Esophagus muscularis mucosa (tissue), 3 donors: ENCODE measurements at regions not wholly inside any gene's neighbourhood (a gene's known extent, or its start where the extent isn't known, plus 50 kb on each side); places are given as distances from the start of the nearest gene placed in this dataset.

Experiments
- POLR2A ChIP-seq: fragments of 450-650 bp; IDR thresholded peaks from one replicate; pipeline ENCODE4 v1.6.1; 2017; ENCODE audit warnings: antibody characterized with exemption, moderate library complexity, mild to moderate bottlenecking, low read depth
- TF ChIP-seq, protein P1 (sequence below), 3 experiments: fragments of 200-600 bp in 2 of 3; fragments of 450-650 bp in 1 of 3; sonication (generic) in 2 of 3; IDR thresholded peaks; one replicate each; pipeline ENCODE4 v1.5.1; 2017 to 2019; ENCODE audit warnings: antibody characterized with exemption in 3 of 3, mild to moderate bottlenecking in 2 of 3, moderate library complexity in 1 of 3

DNA sequence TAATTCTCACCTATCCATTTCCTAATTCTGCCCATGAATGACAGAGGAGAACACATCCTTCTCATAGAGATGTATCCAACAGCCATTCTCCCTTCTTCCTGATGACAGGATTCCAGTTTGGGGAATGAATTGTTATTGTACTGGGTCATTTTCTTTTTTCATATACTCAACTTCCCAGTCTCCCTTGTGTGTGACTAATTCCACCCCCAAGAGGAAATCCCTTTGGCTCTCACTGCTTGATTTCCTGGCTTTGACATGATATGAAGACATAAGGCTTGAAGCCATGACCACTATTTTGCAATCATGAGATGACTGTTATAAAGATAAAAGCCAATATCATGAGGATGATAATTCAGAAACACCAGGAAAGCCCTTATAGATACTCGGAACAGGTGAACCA lies 384.7 kb upstream of the ACVR2A start:
- TF ChIP-seq, protein P1, sequence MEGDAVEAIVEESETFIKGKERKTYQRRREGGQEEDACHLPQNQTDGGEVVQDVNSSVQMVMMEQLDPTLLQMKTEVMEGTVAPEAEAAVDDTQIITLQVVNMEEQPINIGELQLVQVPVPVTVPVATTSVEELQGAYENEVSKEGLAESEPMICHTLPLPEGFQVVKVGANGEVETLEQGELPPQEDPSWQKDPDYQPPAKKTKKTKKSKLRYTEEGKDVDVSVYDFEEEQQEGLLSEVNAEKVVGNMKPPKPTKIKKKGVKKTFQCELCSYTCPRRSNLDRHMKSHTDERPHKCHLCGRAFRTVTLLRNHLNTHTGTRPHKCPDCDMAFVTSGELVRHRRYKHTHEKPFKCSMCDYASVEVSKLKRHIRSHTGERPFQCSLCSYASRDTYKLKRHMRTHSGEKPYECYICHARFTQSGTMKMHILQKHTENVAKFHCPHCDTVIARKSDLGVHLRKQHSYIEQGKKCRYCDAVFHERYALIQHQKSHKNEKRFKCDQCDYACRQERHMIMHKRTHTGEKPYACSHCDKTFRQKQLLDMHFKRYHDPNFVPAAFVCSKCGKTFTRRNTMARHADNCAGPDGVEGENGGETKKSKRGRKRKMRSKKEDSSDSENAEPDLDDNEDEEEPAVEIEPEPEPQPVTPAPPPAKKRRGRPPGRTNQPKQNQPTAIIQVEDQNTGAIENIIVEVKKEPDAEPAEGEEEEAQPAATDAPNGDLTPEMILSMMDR (IDR thresholded peaks at IDR 0.05) = no peak
- TF ChIP-seq POLR2A = no peak
